ENCODE measurements at regions not wholly inside any gene's neighbourhood (a gene's known extent, or its start where the extent isn't known, plus 50 kb on each side); places are given as distances from the start of the nearest gene placed in this dataset.

DNA sequence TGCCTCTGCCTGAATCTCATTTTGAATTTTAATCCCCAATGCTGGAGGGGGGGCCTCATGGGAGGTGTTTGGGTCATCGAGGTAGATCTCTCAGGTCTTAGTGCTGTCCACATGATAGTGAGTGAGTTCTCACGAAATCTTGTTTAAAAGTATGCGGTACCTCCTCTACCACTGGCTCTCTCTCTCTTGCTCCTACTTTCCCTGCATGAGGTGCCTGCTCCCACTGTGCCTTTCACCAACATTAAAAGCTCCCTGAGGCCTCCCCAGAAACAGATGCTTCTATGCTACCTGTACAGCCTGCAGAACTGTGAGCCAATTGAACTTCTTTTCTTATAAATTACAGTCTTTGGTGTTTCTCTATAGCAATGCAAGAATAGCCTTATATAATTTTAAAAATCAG lies 560.7 kb upstream of the CPEB2 start:
- TF ChIP-seq, protein P1, sequence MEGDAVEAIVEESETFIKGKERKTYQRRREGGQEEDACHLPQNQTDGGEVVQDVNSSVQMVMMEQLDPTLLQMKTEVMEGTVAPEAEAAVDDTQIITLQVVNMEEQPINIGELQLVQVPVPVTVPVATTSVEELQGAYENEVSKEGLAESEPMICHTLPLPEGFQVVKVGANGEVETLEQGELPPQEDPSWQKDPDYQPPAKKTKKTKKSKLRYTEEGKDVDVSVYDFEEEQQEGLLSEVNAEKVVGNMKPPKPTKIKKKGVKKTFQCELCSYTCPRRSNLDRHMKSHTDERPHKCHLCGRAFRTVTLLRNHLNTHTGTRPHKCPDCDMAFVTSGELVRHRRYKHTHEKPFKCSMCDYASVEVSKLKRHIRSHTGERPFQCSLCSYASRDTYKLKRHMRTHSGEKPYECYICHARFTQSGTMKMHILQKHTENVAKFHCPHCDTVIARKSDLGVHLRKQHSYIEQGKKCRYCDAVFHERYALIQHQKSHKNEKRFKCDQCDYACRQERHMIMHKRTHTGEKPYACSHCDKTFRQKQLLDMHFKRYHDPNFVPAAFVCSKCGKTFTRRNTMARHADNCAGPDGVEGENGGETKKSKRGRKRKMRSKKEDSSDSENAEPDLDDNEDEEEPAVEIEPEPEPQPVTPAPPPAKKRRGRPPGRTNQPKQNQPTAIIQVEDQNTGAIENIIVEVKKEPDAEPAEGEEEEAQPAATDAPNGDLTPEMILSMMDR (IDR thresholded peaks at IDR 0.05) = no peak
- TF ChIP-seq POLR2A (IDR thresholded peaks at IDR 0.05) (no peak), POLR2AphosphoS5 (IDR thresholded peaks at IDR 0.05) (no peak), EP300 (IDR thresholded peaks at IDR 0.05) (no peak)
